ENCODE measurements at regions not wholly inside any gene's neighbourhood (a gene's known extent, or its start where the extent isn't known, plus 50 kb on each side); places are given as distances from the start of the nearest gene placed in this dataset.

GRCh38 chr9:2913026-2913425 is 69.1 kb upstream of the PUM3 start:
- no peak for DNase-seq

- DNase-seq: no peak
Observed at GRCh38 chr9:2907411-2907810, 63.5 kb upstream of the PUM3 start.

- no peak for DNase-seq
Observed at GRCh38 chr9:2904242-2904930, 60.5 kb upstream of the PUM3 start.
